GM23338 (cell line): ENCODE measurements at regions not wholly inside any gene's neighbourhood (a gene's known extent, or its start where the extent isn't known, plus 50 kb on each side); places are given as distances from the start of the nearest gene placed in this dataset.

Source experiments
- ATAC-seq: fragments of 200-7000 bp; cut with Tn5 transposase; 3 replicates; pipeline ENCODE4 v1.9.1; 2020
- DNase-seq: peaks from one replicate; pipeline ENCODE4 v3.0.0-alpha.2; 2015; ENCODE audit warnings: low spot score
- H2AFZ ChIP-seq: fragments of 200-600 bp; sonication (generic); 2 replicates; pipeline ENCODE4 v1.8.0; 2016; ENCODE audit warnings: antibody characterized with exemption, mild to moderate bottlenecking, moderate library complexity
- H3F3A ChIP-seq: fragments of 200-600 bp; sonication (generic); replicated peaks from 2 replicates; pipeline ENCODE4 v1.8.0; 2017; ENCODE audit warnings: antibody characterized with exemption, mixed run types, low read depth
- H3K27ac ChIP-seq: fragments of 200-600 bp; sonication (generic); 2 replicates; pipeline ENCODE4 v1.6.1; 2016; ENCODE audit warnings: low read depth
- H3K27me3 ChIP-seq: fragments of 200-600 bp; sonication (generic); 2 replicates; pipeline ENCODE4 v1.8.0; 2016; ENCODE audit warnings: mild to moderate bottlenecking, mixed run types, moderate library complexity; ENCODE audit not compliant: insufficient read depth
- H3K36me3 ChIP-seq: fragments of 200-600 bp; sonication (generic); 2 replicates; pipeline ENCODE4 v1.8.0; 2016; ENCODE audit warnings: mild to moderate bottlenecking; ENCODE audit not compliant: insufficient read depth
- H3K4me1 ChIP-seq: fragments of 200-600 bp; sonication (generic); 2 replicates; pipeline ENCODE4 v1.8.0; 2016; ENCODE audit warnings: mild to moderate bottlenecking, moderate library complexity; ENCODE audit not compliant: insufficient read depth
- H3K4me2 ChIP-seq: fragments of 200-600 bp; sonication (generic); 2 replicates; pipeline ENCODE4 v1.7.1; 2017; ENCODE audit warnings: mixed run types
- H3K4me3 ChIP-seq: fragments of 200-600 bp; sonication (generic); 2 replicates; pipeline ENCODE4 v1.6.1; 2016; ENCODE audit warnings: mixed run types
- H3K79me2 ChIP-seq: fragments of 200-600 bp; sonication (generic); replicated peaks from 2 replicates; pipeline ENCODE4 v1.8.0; 2017; ENCODE audit warnings: mild to moderate bottlenecking; ENCODE audit not compliant: insufficient read depth
- H3K9me2 ChIP-seq: fragments of 200-600 bp; sonication (generic); 2 replicates; pipeline ENCODE4 v1.8.0; 2017; ENCODE audit not compliant: insufficient read depth
- H4K20me1 ChIP-seq: fragments of 200-600 bp; sonication (generic); replicated peaks from 2 replicates; pipeline ENCODE4 v1.8.0; 2017; ENCODE audit warnings: mild to moderate bottlenecking; ENCODE audit not compliant: insufficient read depth
- H3K27ac Mint-ChIP-seq: 2 replicates; pipeline ENCODE4 v1.8.0; 2020; ENCODE audit warnings: inconsistent platforms, mild to moderate bottlenecking, moderate library complexity, mixed read lengths
- H3K27me3 Mint-ChIP-seq: 3 replicates; pipeline ENCODE4 v1.8.0; 2022; ENCODE audit warnings: low read depth, mild to moderate bottlenecking, moderate library complexity, mixed read lengths, inconsistent platforms; ENCODE audit not compliant: insufficient read depth, poor library complexity
- H3K36me3 Mint-ChIP-seq: 3 replicates; pipeline ENCODE4 v1.8.0; 2021; ENCODE audit warnings: low read depth, mild to moderate bottlenecking, inconsistent platforms, moderate library complexity, mixed read lengths
- H3K4me1 Mint-ChIP-seq: 3 replicates; pipeline ENCODE4 v1.8.0; 2020; ENCODE audit warnings: mild to moderate bottlenecking, inconsistent platforms, mixed read lengths
- H3K4me3 Mint-ChIP-seq: 3 replicates; pipeline ENCODE4 v1.8.0; 2021; ENCODE audit warnings: moderate library complexity, mild to moderate bottlenecking, inconsistent platforms, mixed read lengths
- H3K9me3 Mint-ChIP-seq: 3 replicates; pipeline ENCODE4 v1.8.0; 2020; ENCODE audit warnings: moderate library complexity, mild to moderate bottlenecking, inconsistent platforms, mixed read lengths
- CREB1 ChIP-seq: fragments of 250-450 bp; sonication (Bioruptor Pico); IDR thresholded peaks from 2 replicates; pipeline ENCODE4 v1.5.0; 2020; ENCODE audit warnings: low read depth, mild to moderate bottlenecking, moderate library complexity
- ETS1 ChIP-seq: IDR thresholded peaks from 2 replicates; pipeline ENCODE4 v1.6.1; 2016; ENCODE audit warnings: antibody characterized with exemption
- EZH2phosphoT487 ChIP-seq: fragments of 200-600 bp; sonication (generic); IDR thresholded peaks from one replicate; pipeline ENCODE4 v1.8.1; 2018; ENCODE audit warnings: antibody characterized with exemption; ENCODE audit not compliant: unreplicated experiment
- ZNF114 ChIP-seq: fragments of 250-450 bp; sonication (Bioruptor Pico); IDR thresholded peaks from 2 replicates; pipeline ENCODE4 v1.5.0; 2020; ENCODE audit warnings: mild to moderate bottlenecking, moderate library complexity
- ZNF462 ChIP-seq: fragments of 250-450 bp; sonication (Bioruptor Pico); IDR thresholded peaks from 2 replicates; pipeline ENCODE4 v1.5.0; 2020; ENCODE audit warnings: mild to moderate bottlenecking, moderate library complexity

- TF ChIP-seq CREB1 (CRISPR knock-in tag): no peak
- no peak for TF ChIP-seq EZH2phosphoT487
- TF ChIP-seq ZNF114 (CRISPR knock-in tag): no peak
These were observed 324.8 kb upstream of the ONECUT1 start (continued) for GRCh38 chr15:53114960-53115359.

GRCh38 chr15:53110999-53111398 is 320.9 kb upstream of the ONECUT1 start:
- DNase-seq: peak; percentile 26
- no peak overlapping the region for H3K27ac Mint-ChIP-seq
- H3K4me3 ChIP-seq: no peak overlapping the region

More at GRCh38 chr15:53110999-53111398, 320.9 kb upstream of the ONECUT1 start:
- Mint-ChIP-seq H3K9me3 (no peaks in the 10 kb centered on the region), H3K4me3 (no peak overlapping the region), H3K27me3 (peaks cover 2% of the 10 kb centered on the region), H3K4me1 (peaks cover 20% of the 10 kb centered on the region), H3K36me3 (no peaks in the 10 kb centered on the region)
- Histone ChIP-seq H4K20me1 (no peaks in the 10 kb centered on the region), H3F3A (no peaks in the 10 kb centered on the region), H3K9me2 (no peaks in the 10 kb centered on the region), H3K27ac (no peak overlapping the region), H3K4me2 (no peak overlapping the region), H3K36me3 (no peaks in the 10 kb centered on the region), H3K4me1 (no peaks in the 10 kb centered on the region), H3K27me3 (no peaks in the 10 kb centered on the region), H2AFZ (no peak overlapping the region), H3K79me2 (no peaks in the 10 kb centered on the region)
- ATAC-seq: peak; percentile 96
- TF ChIP-seq ETS1: no peak
- TF ChIP-seq ZNF462 (CRISPR knock-in tag): 0 out of 2 replicates have a peak, but pooled peaks have one; percentile 16
